Stimulated activated CD4-positive, alpha-beta T cell treated with anti-CD3 and anti-CD28 coated beads, TNF-alpha, amount 100 ng/mL, for 48 hours (primary cell): ENCODE measurements at regions not wholly inside any gene's neighbourhood (a gene's known extent, or its start where the extent isn't known, plus 50 kb on each side); places are given as distances from the start of the nearest gene placed in this dataset.
"Not testable (repeated sequence)": the region's sequence is repeated elsewhere in the genome, so short reads cannot be mapped to it uniquely, and the experiment has no call there.

Source experiments
- DNase-seq, 3 donors: peaks; one replicate each; pipeline ENCODE4 v3.0.0-alpha.2; 2020; ENCODE audit warnings: low read depth in 3 of 3

DNA sequence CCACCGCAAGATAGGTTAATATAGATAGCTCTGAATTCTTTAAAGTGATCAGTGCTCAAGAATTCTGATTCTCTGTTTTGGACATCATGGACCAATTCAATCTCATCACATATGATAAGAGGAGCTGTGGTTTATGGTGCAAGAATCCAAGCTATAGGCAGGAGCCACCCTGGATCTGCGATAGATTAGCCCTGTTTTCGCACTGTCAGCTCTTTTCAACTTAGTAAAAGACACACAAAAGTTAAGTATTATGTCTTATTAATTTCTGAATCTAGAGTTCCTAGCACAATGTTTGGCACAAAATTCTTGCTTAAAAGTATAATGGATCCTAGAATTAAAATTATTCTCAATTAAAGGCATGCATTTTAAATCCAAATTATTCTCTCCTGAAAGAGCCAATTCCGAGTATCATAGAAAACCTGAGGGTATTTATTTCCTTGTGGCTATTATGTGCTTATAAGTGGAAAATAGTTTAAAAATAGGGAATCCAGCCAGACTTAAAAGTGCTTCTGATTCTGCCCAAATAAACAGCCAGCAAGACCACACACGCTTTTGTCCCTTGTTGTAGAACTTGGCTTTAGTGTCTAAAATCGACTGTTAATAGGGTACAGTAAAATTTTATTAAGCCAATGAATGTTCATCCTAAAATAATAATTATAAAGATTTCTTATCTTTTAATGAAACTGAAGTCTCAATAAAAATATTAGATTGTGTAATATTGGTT lies 184.9 kb upstream of the FLRT2 start:
- DNase-seq: no peak

- DNase-seq: no peak
Measured at GRCh38 chr14:85350667-85351066, 179.3 kb upstream of the FLRT2 start.

GRCh38 chr14:85352588-85352987 lies 177.4 kb upstream of the FLRT2 start:
- not testable (repeated sequence) for DNase-seq

DNA sequence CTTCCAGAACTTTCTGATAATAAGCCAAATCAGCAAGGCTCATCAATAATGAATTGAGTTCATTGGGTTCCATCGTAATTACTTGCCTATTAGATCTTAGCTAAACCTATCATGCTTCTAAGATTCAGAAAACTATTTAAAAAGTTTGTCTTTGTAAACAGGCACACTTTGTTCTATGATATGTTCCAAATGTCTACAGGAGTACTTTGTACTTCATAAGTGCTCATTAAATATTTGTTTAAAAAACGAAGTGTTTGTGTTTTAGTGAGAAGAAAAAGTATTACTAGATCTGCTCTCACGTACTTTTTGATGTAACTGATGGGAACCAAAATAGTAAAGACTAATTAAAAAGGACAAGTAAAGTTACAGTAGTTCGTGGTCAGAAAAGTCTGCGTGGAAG lies 172.8 kb upstream of the FLRT2 start:
- no peak for DNase-seq

GRCh38 chr14:85358136-85358785 lies 171.7 kb upstream of the FLRT2 start:
- no peak for DNase-seq

GRCh38 chr14:85359505-85359904 lies 170.4 kb upstream of the FLRT2 start:
- no peak for DNase-seq

DNA sequence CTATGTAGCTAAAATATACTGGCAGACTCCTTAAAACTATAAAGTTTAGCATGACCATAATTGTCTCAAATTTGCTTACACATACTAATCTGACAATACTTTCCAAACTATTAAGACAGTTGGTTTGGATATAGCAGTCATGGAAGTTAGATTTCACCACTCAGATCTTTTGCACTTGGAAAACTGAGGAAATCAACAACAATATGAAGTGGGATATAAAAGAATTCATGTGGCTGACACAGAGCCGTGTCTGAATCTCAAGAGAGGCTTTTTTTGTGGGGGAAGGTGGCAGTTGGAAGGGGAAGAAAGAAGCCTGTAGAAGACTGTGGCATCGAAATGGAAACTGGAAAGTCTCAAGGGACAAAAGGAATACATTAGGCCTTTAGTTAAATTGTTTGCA lies 166.6 kb upstream of the FLRT2 start:
- DNase-seq: no peak

GRCh38 chr14:85366226-85366625 lies 163.7 kb upstream of the FLRT2 start:
- DNase-seq: no peak

DNA sequence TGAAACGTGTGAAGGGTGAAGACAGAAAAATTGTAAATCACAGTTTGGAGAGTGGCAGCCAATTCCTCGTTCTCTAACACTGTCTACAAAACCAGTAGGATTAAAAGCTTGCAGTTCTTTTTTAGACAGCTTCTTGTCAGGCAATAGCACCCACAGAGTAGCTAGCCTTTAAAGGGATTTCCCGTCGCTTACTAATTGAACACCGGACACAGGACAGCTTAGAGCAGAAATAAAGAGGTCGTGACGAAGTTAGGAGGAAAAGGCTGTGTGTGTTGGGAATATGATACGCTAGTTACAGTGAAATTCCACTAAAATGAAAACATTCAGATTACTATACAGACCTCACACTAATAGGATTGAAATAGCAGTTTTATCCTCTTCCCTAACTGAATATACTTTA lies 149.1 kb upstream of the FLRT2 start:
- no peak for DNase-seq

DNA sequence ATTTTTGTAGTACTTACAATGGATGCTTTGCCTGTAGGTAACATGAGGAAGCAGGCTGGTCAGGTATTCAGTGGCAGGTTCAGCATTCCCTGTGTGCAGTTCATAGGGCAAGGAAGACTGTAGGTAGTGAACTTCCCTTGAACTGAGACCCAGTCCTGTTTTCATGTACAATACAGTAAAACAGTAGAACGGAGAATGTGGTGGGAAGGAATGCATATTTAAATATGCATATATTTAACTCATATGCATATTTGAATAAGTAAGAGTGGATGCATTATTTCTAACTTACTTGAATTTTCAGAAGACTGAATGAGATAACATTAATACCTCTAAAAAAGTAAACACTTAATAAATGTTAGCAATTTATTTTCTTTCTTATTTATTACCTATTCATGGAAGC lies 147.6 kb upstream of the FLRT2 start:
- no peak for DNase-seq

GRCh38 chr14:85387181-85387580 lies 142.8 kb upstream of the FLRT2 start:
- no peak for DNase-seq

- no peak for DNase-seq
Measured at GRCh38 chr14:85390236-85390635, 139.7 kb upstream of the FLRT2 start.

DNA sequence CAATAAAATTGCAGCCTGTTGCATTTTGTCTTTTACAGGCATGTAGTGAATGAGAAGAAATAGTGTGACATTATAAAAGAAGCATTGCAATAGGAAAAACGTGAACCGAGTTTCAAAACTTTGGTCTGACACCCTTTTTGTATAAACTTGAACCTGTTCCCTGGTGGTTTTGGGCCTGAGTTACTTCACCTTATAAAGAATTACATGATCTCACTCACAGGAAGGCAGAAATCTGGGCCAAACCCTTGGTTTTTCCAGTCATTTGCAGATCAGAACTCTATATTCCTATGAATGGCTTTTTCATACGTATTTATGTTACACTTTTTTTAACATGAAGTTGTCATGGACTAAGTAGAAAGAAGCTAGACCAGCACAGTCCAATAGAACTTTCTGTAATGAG lies 138.5 kb upstream of the FLRT2 start:
- no peak for DNase-seq

- DNase-seq: no peak
Measured at GRCh38 chr14:85391892-85392291, 138.1 kb upstream of the FLRT2 start.

- no peak for DNase-seq
Measured at GRCh38 chr14:85399186-85399585, 130.8 kb upstream of the FLRT2 start.

DNA sequence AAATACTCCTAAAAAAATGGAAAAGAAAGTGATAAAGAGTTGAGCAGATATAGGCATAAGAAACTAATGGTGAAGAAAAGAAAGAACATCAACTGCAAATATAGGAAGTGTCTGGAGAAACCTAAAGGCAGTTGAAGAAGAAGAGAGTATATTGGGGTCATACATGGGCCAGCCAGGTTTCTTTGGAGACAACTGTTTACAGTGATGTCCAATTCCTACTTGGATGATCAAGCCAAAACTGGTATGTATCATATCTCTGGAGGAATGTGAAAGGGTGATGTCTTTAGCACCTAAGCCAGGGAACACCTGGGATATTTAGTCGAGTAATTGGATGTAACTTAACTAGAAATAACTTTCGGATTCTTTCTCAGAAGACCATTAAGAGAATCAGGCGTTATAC lies 129.3 kb upstream of the FLRT2 start:
- no peak for DNase-seq

DNA sequence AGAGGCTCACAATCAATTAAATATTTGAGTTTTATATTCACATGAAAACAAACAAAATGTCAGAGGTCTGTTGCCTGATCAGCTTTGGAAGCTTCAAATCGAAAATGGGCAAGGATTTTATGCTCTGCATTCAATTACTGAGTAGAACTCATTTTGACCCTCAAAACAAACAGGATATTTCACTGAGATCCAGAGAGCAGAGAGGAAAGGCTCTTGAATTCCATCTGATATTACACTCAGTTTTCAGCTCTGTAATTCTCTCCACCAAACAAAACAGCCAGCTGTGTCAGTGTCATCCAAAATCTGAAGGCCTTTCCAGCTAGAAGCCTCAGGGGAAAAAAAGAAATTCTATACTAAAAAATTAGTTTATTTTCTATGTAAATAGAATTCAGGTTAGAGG lies 128.6 kb upstream of the FLRT2 start:
- no peak for DNase-seq

DNA sequence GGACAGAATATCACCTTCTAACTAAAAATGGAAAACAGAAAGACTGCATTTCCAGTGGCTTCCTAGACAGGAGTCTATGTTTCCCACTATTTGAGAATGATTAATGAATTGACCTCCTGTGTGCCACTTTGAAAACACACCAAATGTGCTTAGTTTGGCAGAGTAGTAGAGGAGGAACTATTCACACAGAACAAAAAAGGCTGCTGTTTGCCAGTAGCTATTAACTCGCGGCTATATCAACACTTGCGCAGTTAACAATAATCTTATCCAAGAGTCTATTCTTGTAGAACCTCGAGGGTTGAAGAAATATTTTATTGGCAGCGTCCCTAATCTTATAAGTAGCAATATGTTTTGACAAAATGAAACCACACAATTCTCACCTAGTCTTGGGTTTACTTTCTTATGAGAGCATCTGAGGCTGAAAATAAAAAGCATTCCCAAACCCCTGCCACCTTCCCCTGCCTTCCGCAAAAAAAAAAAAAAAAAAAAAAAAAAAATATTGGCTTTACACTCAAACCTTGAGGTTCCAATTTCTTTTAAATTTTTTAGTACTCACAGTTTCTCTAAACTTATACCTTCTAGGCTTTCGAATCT lies 127.3 kb upstream of the FLRT2 start:
- no peak for DNase-seq

- no peak for DNase-seq
Measured at GRCh38 chr14:85409481-85410210, 120.3 kb upstream of the FLRT2 start.

- DNase-seq: no peak
Measured at GRCh38 chr14:85412756-85413155, 117.2 kb upstream of the FLRT2 start.

- DNase-seq: no peak
Measured at GRCh38 chr14:85413836-85414526, 116.0 kb upstream of the FLRT2 start.
